GM23248 (cell line): ENCODE measurements at regions not wholly inside any gene's neighbourhood (a gene's known extent, or its start where the extent isn't known, plus 50 kb on each side); places are given as distances from the start of the nearest gene placed in this dataset.

Source experiments
- EZH2 ChIP-seq: fragments of 200-600 bp; sonication (generic); IDR thresholded peaks from 2 replicates; pipeline ENCODE4 v1.6.1; 2018; ENCODE audit warnings: antibody characterized with exemption, mild to moderate bottlenecking; ENCODE audit not compliant: insufficient read depth, poor library complexity, severe bottlenecking
- EZH2phosphoT487 ChIP-seq: fragments of 200-600 bp; sonication (generic); IDR thresholded peaks from 2 replicates; pipeline ENCODE4 v1.6.1; 2018; ENCODE audit warnings: antibody characterized with exemption, moderate library complexity, mild to moderate bottlenecking, low read depth; ENCODE audit not compliant: insufficient read depth

DNA sequence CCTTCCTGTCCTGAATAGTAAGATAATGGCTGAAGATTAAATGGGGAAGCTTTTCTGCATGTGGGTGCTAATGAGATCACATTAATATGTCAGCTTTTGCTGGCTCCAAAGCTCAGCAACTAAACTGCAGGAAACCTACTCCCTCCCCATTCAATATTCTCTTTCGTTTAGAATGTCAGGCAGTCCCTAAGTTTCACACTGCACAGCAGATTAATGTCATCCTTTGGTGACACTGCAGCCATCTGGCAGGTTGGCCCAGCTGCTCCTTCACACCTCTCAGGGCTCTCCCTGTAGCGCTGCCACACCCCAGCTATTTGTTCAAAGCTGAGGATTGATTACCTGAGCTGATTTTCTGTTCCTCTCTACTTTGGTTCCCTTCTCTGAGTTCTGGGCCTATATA lies 110.5 kb downstream of the KDR start:
- TF ChIP-seq EZH2phosphoT487: no peak
- TF ChIP-seq EZH2: no peak
